ENCODE measurements at regions not wholly inside any gene's neighbourhood (a gene's known extent, or its start where the extent isn't known, plus 50 kb on each side); places are given as distances from the start of the nearest gene placed in this dataset.

DNA sequence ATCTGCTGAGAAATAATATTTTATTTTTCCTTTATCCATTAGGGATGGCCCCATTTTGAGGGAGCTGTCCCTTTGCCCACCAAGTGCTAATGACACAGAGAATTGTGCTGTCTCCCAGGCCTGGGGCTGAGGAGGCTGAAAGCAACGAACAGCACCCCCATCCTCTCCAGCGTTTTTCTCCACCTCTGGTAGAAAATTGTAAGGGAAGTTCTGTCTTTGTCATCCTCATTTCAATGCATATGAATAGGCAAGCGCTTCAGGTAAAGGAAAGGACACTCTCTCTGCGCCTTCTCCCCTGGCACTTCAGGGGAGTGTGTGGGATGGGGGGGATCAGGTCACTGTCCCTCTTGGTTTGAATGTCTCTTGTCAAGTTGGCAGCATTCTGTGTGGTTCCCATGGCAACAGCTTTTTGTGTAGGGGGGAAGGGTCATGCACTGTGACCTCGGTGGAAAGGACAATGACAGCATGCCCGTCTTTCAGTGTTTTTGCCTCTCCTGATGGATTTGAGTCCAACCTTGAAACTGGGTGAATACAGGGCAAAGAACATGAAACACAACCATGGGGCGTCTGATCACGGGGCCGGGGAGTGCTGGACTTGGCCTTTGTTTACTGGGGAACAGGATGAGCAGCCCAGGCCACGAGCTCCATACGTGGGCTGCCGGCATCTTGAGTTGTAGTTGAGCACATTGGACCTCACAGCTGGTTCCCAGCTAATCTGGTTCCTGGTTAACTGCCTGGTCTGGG, 230.2 kb downstream of the VRK1 start (continued):
- TF ChIP-seq, protein P1, sequence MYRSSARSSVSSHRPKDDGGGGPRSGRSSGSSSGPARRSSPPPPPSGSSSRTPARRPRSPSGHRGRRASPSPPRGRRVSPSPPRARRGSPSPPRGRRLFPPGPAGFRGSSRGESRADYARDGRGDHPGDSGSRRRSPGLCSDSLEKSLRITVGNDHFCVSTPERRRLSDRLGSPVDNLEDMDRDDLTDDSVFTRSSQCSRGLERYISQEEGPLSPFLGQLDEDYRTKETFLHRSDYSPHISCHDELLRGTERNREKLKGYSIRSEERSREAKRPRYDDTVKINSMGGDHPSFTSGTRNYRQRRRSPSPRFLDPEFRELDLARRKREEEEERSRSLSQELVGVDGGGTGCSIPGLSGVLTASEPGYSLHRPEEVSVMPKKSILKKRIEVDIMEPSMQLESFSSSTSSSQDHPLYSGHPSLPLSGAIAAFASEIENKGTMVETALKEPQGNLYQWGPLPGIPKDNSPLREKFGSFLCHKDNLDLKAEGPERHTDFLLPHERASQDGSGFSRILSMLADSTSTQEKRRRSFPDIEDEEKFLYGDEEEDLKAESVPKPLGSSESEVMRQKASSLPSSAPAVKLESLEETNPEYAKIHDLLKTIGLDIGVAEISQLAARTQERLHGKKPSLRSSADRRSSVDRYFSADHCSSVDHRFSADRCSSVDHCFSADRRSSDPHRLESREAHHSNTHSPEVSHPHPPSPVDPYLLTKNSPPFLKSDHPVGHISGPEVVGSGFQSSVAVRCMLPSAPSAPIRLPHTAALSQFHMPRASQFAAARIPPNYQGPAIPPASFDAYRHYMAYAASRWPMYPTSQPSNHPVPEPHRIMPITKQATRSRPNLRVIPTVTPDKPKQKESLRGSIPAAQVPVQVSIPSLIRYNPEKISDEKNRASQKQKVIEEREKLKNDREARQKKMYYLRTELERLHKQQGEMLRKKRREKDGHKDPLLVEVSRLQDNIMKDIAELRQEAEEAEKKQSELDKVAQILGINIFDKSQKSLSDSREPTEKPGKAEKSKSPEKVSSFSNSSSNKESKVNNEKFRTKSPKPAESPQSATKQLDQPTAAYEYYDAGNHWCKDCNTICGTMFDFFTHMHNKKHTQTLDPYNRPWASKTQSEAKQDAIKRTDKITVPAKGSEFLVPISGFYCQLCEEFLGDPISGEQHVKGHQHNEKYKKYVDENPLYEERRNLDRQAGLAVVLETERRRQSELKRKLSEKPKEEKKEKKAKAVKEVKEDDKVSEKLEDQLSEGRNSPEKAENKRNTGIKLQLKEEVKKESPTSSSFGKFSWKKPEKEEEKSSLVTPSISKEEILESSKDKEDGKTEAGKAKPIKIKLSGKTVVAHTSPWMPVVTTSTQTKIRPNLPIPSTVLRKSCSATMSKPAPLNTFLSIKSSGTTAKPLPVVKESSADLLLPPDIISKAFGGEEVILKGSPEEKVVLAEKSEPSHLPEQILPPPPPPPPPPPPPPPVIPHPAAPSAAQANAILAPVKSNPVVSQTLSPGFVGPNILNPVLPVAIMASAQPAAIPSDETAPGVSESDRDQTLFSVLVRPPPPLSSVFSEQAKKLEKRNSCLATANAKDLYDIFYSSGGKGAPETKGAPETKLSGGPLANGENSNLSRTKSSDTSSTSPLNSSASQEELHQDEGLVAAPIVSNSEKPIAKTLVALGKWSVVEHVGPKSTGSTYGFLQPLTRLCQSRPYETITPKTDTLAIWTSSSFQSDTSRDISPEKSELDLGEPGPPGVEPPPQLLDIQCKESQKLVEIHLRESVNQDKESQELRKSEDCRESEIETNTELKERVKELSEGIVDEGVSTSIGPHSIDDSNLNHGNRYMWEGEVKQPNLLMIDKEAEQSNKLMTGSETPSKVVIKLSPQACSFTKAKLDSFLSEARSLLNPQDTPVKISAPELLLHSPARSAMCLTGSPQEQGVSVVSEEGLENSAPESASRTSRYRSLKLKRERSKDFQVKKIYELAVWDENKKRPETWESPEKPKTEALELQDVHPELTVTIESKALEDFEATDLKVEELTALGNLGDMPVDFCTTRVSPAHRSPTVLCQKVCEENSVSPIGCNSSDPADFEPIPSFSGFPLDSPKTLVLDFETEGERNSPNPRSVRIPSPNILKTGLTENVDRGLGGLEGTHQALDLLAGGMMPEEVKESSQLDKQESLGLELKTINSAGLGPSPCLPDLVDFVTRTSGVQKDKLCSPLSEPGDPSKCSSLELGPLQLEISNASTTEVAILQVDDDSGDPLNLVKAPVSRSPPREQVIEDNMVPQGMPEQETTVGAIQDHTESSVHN (CRISPR knock-in tag; IDR thresholded peaks at IDR 0.05): no peak
- no peak for TF ChIP-seq XRCC5 (optimal IDR thresholded peaks at IDR 0.05; ENCODE audit: low read length)
- no peak for TF ChIP-seq ZNF431 (CRISPR knock-in tag; IDR thresholded peaks at IDR 0.05; ENCODE audit: borderline replicate concordance, low read depth)
- no peak for TF ChIP-seq ZFX (CRISPR knock-in tag; IDR thresholded peaks at IDR 0.05; ENCODE audit: low read depth)
- no peak for TF ChIP-seq ZNF101 (CRISPR knock-in tag; IDR thresholded peaks at IDR 0.05; ENCODE audit: borderline replicate concordance, low read depth)
- TF ChIP-seq, protein P2, sequence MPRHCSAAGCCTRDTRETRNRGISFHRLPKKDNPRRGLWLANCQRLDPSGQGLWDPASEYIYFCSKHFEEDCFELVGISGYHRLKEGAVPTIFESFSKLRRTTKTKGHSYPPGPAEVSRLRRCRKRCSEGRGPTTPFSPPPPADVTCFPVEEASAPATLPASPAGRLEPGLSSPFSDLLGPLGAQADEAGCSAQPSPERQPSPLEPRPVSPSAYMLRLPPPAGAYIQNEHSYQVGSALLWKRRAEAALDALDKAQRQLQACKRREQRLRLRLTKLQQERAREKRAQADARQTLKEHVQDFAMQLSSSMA (CRISPR knock-in tag; IDR thresholded peaks at IDR 0.05): no peak
- no peak for TF ChIP-seq ZNF446 (CRISPR knock-in tag; IDR thresholded peaks at IDR 0.05)
- TF ChIP-seq SYNCRIP (IDR thresholded peaks at IDR 0.05; ENCODE audit: insufficient read depth, low read depth, low read length): no peak
- TF ChIP-seq ZBTB20 (CRISPR knock-in tag; IDR thresholded peaks at IDR 0.05; ENCODE audit: borderline replicate concordance, low read depth): no peak
- TF ChIP-seq FOXM1 (CRISPR knock-in tag; IDR thresholded peaks at IDR 0.05): no peak
- TF ChIP-seq TCF7 (IDR thresholded peaks at IDR 0.05; ENCODE audit: low read depth): no peak
- TF ChIP-seq PLRG1 (conservative IDR thresholded peaks at IDR 0.05): no peak
- TF ChIP-seq TCF7L2 (IDR thresholded peaks at IDR 0.05; ENCODE audit: low read depth, low read length): no peak
- TF ChIP-seq ZSCAN21 (CRISPR knock-in tag; IDR thresholded peaks at IDR 0.05; ENCODE audit: borderline replicate concordance): no peak
- TF ChIP-seq HOXA9 (CRISPR knock-in tag; IDR thresholded peaks at IDR 0.05; ENCODE audit: borderline replicate concordance): no peak
- TF ChIP-seq, protein P3, sequence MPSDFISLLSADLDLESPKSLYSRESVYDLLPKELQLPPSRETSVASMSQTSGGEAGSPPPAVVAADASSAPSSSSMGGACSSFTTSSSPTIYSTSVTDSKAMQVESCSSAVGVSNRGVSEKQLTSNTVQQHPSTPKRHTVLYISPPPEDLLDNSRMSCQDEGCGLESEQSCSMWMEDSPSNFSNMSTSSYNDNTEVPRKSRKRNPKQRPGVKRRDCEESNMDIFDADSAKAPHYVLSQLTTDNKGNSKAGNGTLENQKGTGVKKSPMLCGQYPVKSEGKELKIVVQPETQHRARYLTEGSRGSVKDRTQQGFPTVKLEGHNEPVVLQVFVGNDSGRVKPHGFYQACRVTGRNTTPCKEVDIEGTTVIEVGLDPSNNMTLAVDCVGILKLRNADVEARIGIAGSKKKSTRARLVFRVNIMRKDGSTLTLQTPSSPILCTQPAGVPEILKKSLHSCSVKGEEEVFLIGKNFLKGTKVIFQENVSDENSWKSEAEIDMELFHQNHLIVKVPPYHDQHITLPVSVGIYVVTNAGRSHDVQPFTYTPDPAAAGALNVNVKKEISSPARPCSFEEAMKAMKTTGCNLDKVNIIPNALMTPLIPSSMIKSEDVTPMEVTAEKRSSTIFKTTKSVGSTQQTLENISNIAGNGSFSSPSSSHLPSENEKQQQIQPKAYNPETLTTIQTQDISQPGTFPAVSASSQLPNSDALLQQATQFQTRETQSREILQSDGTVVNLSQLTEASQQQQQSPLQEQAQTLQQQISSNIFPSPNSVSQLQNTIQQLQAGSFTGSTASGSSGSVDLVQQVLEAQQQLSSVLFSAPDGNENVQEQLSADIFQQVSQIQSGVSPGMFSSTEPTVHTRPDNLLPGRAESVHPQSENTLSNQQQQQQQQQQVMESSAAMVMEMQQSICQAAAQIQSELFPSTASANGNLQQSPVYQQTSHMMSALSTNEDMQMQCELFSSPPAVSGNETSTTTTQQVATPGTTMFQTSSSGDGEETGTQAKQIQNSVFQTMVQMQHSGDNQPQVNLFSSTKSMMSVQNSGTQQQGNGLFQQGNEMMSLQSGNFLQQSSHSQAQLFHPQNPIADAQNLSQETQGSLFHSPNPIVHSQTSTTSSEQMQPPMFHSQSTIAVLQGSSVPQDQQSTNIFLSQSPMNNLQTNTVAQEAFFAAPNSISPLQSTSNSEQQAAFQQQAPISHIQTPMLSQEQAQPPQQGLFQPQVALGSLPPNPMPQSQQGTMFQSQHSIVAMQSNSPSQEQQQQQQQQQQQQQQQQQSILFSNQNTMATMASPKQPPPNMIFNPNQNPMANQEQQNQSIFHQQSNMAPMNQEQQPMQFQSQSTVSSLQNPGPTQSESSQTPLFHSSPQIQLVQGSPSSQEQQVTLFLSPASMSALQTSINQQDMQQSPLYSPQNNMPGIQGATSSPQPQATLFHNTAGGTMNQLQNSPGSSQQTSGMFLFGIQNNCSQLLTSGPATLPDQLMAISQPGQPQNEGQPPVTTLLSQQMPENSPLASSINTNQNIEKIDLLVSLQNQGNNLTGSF (CRISPR knock-in tag; IDR thresholded peaks at IDR 0.05): no peak

Data from HepG2 (cell line).